ENCODE measurements at regions not wholly inside any gene's neighbourhood (a gene's known extent, or its start where the extent isn't known, plus 50 kb on each side); places are given as distances from the start of the nearest gene placed in this dataset.
A peak's percentile ranks its signal among the peaks of the same experiment; 100 is the strongest.
"Not testable (repeated sequence)": the region's sequence is repeated elsewhere in the genome, so short reads cannot be mapped to it uniquely, and the experiment has no call there.

GRCh38 chr6:110558575-110558974 lies 82.2 kb upstream of the SLC22A16 start:
- DNase-seq, result no peak

- no peak for DNase-seq
These were observed 80.8 kb upstream of the SLC22A16 start for GRCh38 chr6:110557199-110557598.

- DNase-seq, result no peak
These were observed 80.1 kb upstream of the SLC22A16 start for GRCh38 chr6:110556317-110557110.

GRCh38 chr6:110554966-110555460 lies 78.6 kb upstream of the SLC22A16 start:
- no peak for DNase-seq

GRCh38 chr6:110554441-110554840 lies 78.0 kb upstream of the SLC22A16 start:
- no peak for DNase-seq

- DNase-seq, result no peak
These were observed 76.7 kb upstream of the SLC22A16 start for GRCh38 chr6:110552901-110553641.

- no peak for DNase-seq
These were observed 75.7 kb upstream of the SLC22A16 start for GRCh38 chr6:110552076-110552475.

GRCh38 chr6:110551088-110551487 lies 74.7 kb upstream of the SLC22A16 start:
- no peak for DNase-seq

- no peak for DNase-seq
These were observed 73.9 kb upstream of the SLC22A16 start for GRCh38 chr6:110550353-110550752.

GRCh38 chr6:110549277-110549676 lies 72.9 kb upstream of the SLC22A16 start:
- no peak for DNase-seq

GRCh38 chr6:110548110-110548847 lies 71.9 kb upstream of the SLC22A16 start:
- DNase-seq, result no peak

GRCh38 chr6:110547266-110547964 lies 71.0 kb upstream of the SLC22A16 start:
- DNase-seq, result no peak

- DNase-seq, result no peak
These were observed 68.9 kb upstream of the SLC22A16 start for GRCh38 chr6:110545081-110545872.

GRCh38 chr6:110544472-110544871 lies 68.1 kb upstream of the SLC22A16 start:
- no peak for DNase-seq

GRCh38 chr6:110543106-110543505 lies 66.7 kb upstream of the SLC22A16 start:
- DNase-seq, result peak; percentile 28

- DNase-seq, result no peak
These were observed 66.1 kb upstream of the SLC22A16 start for GRCh38 chr6:110542311-110543024.

GRCh38 chr6:110541701-110542309 lies 65.4 kb upstream of the SLC22A16 start:
- DNase-seq, result no peak

- not testable (repeated sequence) for DNase-seq
These were observed 63.0 kb upstream of the SLC22A16 start for GRCh38 chr6:110539277-110540019.

- DNase-seq, result no peak
These were observed 62.2 kb upstream of the SLC22A16 start for GRCh38 chr6:110538416-110539160.

Data from COR-L47 (cell line).